Hematopoietic multipotent progenitor cell treated with erythropoietin and hydrocortisone succinate and interleukin-3 and kit ligand, for 4 days (in vitro differentiated cells): ENCODE measurements at regions not wholly inside any gene's neighbourhood (a gene's known extent, or its start where the extent isn't known, plus 50 kb on each side); places are given as distances from the start of the nearest gene placed in this dataset.
"Not testable (repeated sequence)": the region's sequence is repeated elsewhere in the genome, so short reads cannot be mapped to it uniquely, and the experiment has no call there.

Experiments
- DNase-seq: peaks from one replicate; pipeline ENCODE4 v3.0.0-alpha.2; 2015

DNA sequence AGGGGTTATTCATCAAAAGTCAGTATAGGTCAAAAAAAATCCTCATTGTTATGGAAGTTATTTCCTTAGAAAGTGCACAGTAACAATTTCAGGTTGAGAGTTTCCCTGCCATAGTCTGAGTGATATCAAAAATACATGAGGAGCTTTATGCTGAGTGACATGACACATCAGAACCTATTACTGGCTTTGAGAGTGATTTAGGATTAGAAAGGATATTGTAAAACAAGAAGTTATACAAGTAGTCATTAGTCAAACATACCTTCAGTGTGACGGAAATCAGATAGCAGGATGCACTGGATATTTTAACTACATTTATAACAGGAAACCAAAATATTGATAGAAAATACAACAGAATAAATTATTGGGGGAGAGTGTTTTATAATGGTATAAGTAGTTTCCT, 471.1 kb downstream of the VGLL3 start:
- DNase-seq = no peak

DNA sequence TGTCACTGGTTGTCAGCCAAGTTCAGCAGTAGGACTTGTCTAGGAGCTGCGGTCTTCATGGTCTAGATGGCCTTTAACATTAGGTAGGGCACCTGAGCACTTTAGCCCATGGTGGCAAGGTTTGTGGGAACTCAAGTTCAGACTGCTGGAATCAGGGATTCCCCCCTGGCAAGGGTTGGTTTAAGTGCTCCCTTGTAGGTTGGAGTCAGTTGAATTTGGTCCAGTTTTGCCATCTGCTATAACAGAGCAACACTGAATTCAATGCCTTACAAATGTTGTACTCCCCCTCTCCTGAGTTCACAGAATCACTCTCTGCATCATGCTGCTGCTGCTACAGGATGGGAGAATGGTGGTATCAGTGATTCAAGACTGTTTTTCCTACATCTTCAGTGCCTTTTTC, 509.3 kb downstream of the VGLL3 start:
- DNase-seq = no peak

DNA sequence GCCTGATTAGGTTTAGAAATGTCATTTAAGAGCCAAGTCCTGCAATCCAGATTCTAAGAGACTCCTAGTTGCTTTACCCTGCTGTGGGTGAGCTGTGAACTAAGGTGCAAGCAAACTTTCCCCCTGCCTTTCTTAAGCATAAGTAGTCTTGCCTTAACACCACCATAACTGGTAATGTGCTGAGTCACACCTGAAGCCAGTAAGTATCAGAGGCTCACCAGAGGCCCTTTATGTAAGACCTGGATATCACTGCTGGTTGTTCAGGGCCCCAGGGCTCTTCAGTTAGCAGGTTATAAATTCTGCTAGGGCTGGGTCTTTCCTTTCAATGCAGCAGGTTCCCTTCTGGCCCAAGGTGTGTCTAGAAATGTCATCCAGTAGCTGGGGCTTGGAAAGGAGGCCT, 509.9 kb downstream of the VGLL3 start:
- DNase-seq = no peak

DNA sequence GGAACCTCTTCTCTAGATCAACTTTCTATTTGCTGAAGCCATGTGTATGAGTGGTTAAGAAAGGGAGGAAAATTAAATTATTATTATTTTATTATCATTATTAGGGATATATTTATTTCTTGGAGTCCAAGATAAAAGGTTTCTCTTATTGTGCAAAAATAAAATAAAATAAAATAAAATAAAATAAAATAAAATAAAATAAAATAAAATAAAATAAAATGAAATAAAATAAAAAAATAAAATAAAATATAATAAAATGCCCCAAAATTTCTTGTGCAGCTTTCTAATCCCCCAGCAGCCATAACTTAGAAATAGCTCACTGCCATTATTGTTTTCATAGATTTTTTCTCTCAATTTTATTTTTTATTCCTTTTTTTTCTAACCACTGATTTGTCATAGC, 526.8 kb downstream of the VGLL3 start:
- DNase-seq = no peak

DNA sequence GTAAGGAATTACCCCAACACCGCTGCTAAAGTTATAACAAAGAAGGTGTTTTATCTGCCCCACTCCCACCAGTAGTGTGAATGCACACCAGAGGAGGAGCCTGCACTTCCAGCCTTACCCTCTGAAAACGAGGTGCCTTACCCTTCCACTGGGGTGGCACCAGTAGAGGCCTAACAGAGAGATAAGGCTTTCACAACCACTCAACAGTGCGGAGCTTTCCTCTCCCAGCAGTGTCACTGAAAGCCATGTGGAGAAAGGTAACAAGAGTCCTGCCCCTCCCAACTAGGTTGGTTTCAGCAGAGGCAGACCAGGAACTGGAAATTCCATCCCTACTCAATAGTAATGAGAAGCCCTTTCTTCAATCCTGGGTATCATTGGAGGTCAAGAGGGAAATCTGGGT, 539.2 kb downstream of the VGLL3 start:
- DNase-seq = no peak

DNA sequence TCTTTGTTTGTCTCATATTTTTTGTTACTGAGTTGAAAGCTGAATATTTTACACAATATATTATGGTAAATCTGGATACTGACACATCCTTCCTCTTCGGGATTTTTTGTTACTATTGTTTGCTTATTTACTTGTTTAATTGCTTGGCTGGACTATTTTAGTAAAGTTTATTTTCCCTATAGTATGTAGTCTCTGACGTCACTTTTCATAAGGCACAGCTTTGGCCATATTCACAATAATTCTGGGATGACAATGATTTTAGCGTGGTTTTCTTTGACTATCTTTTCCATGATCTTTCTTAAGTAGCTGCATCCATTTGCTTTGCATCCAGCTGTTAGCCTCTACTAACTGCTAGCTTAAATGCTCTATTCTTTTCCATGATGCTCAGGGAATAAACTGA, 552.4 kb downstream of the VGLL3 start:
- no peak for DNase-seq

DNA sequence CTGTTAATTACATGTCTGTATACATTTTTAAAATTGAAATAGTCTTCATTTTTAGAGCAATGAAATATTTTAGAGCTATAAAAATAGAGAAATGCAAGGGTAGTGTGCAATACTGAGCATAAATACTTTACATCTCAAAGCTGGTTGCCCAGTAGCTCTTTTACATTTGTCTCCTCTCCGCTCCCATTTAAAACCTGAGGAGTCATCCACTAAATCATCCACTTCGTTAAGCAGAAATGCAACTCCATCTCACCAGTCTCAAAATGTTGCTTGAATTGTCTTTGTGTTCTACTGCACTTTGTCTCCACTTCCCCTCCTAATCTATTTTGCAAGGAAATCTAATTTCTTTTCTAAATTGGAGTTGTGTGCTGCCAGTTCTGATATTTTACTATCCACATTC, 563.6 kb downstream of the VGLL3 start:
- DNase-seq = no peak

DNA sequence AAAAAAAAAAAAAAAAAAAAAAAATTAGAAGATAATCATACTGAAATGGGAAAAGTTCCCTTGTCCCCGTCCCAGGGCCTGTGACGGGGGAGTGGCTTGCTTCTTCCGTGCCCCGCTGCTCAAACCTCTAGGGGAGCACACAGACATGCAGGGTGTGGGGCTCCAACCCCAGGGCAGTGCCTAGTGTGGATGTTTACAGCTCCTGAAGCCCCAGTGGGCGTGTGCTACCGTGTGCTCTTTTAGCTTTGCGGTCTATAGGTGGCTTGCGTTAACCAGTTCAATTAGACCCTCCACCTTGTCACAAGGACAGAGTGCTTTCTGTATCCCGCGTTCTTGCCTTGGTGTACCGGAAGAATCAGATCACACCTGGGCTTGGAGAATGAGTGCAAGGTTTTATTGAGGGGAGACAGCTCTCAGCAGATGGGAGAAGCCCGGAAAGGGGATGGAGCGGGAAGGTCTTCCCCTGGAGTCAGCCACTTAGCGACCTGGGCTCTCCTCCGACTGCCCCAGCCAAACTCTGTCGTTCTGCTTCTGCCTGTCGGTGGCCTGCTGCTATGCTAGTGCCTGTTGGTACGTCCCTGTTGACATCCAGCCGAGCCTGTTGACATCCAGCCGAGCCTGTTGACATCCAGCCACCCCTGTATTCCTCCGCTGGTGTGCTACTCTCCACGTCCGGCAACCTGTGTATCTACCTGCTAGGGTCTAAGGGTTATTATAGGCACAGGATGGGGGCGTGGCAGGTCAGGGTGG, 569.8 kb downstream of the VGLL3 start:
- no peak for DNase-seq

DNA sequence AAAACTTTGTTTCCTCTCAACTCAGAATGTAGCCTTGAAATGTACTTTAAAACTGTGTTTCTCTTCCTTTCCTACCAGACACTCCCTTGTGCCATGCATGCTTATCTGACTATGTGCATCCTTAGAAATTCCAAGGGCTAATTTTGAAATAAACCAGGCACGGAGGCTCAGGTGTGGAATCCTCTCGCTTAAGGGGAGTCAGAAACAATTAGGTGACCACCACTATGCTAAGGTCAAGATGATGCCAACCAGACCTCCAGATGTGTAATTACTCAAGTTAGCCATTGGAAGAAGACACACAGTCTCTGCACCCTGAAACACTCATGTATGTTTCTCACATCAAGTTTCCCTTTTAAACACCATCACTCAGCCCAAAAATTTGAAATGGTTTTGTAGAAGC, 572.1 kb downstream of the VGLL3 start:
- no peak for DNase-seq

DNA sequence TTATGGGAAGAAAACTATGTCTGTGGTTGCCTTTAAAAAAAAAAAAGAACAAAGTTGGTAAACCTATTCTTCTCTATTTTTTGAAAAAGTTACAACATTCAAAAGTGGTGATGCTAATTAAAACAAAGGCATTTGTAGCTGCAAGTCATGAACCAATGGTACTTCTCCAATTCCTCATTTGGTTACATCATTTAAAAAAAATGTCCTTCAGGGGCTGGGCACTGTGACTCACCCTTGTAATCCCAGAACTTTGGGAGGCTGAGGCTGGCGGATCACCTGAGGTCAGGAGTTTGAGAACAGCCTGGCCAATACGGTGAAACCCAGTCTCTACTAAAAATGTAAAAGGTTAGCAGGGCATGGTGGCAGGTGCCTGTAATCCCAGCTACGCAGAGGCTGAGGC, 574.6 kb downstream of the VGLL3 start:
- DNase-seq = no peak

DNA sequence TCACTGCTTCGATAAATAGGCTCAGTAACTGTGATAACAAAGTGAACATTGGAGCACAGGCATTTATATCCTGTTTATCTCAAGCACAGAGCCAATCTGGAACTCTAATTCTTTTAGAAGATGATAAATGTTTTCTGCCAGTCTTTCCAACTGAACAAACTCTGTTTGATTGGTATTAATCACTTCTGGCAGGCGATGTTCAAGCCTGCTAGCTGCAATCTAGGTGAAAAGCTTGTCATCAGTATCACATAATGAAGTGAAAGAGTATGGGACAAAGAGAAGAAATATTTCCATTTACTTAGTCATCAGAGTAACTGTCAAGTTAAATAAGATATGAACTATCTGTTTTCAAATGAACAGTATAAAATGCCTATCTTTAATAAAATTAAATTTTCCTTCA, 577.3 kb downstream of the VGLL3 start:
- no peak for DNase-seq

DNA sequence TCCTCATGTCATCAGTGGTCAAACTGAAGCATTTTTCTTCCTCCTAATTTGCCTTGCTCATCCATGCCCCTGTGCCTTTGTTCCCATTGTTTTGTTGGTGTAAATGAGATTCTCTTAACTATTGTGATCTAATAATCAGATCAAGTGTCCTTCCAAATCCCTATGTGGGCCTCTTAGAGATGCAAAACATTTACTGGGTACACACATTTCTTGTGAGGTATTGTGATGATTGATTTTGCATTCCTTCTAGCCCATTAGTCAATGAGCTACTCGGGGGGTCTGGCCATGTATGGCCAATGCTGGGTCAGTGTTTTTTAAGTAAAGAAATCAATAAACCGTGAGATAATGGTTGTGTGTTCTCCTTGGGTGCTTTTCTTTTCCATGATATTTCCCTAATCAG, 580.4 kb downstream of the VGLL3 start:
- DNase-seq = no peak

DNA sequence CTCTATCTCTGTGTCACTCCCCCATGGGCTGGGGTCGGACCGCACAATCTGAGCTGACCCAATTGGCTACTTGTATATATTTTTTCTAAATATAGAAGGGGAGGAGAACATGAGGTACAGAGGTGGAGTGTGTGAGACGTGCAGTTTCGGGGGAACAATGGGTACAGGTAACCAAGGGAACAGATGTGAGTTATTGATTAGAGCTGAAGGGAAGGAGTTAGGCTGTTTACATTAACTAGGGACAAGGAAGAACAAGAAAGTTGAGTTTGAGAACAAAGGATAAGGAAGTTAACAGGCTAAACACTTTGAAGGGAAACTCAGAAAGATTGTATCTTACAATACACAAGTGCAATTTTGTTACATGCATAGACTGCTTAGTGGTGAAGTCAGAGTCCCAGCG, 601.2 kb downstream of the VGLL3 start:
- not testable (repeated sequence) for DNase-seq

DNA sequence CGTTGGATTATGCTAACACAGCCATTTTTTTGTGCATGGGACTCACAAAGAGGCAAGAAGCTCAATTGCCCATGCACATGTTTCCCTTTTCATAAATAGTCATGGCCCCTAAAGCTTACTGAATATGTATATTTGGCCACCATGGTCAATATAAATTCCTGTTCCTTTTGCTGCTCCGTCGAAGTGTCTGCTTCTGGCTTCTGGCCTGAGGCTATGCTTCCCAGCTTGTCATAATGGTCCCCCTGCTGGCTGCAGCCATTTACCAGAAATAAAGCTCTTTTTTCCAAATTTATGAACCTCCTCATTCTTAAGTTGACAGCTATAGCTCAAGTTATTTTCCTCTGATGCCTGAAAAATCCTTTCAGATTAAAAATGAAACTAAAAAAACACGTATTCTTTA, 602.1 kb downstream of the VGLL3 start:
- no peak for DNase-seq

DNA sequence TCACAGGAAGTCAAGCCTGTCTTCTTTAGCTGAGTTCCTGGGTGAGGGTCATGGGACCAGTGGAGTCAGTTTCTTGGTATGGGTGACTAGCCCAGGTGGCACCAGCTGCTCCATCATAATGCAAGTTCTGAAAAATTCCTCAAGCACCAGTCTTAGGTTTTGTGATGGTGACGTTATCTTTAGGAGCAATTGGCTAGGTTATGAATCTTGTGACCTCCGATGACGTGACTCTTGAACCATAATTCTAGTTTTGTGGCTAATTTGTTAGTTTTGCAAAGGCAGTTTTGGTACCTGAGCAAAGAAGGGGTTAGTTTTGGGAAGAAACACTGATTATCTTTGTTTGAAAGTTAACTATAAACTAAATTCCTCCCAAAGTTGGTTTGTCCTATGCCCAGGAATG, 608.4 kb downstream of the VGLL3 start:
- no peak for DNase-seq

DNA sequence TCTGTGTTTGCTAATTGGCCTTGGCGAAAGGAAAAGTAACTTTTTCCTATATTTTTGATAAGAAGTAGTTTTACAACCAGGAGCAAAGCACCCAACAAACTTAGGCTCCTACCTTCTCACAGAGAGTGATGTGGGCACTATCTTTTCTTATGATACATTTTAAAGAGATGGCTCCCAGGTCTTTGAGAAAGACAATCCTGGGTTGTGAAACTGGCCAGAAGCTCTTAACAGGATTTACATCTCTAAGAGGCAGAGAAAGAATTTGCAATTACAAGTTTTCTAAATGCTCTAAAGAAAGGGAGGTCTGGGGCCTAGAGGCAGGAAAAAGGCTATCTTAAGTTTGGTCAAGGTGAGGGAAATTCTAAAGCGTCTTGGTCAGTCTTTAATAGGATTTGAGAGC, 609.7 kb downstream of the VGLL3 start:
- no peak for DNase-seq

DNA sequence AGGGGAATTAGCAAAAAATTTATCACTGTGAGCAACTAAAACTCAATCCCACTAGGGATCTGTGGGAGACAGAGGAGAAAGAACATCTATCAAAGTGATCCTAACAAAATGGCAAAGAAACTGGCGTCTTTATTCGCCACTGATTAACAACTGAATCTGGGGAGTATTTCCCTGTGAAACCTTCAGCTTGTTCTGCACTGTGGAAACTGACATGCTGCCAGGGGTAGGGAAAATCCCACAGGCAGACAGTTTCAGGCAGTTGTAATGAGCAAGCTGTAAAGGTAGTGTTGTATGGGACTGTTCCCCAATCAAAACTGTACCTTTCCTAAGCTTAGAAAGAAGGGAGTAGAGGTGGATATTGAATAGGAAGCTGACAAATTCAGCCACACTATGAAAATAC, 611.7 kb downstream of the VGLL3 start:
- no peak for DNase-seq

DNA sequence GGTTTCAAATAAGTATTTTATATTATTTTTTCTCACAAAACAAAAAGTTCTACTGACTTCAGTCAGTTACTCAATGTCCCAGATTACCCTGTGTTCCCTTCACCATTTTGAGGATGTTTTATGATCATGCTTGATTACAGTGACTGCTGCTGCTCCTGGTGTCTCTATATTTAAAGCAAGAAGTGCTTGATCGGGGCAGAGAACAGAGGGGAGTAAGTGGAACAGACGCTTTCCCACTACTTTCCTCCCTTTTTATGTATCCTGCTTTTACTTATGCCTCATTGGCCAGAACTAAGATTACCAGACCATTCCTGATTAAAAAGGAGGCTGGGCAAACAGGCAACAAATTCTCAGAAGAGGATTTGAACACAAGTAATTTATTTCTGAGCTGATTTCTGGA, 612.1 kb downstream of the VGLL3 start:
- DNase-seq = no peak

DNA sequence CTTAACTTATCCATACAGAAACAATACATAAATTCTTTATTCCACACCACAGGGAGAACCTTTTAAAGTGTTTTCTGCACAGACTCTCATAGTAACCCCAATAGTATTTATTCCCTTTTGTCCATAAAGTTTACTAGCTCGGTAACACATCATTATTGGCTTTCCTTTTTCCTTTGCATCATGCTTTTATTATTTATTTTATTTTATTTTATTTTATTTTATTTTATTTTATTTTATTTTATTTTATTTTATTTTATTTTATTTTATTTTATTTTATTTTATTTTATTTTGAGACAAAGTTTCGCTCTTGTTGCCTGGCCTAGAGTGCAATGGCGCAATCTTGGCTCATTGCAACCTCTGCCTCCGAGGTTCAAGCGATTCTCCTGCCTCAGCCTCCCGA, 655.4 kb downstream of the VGLL3 start:
- not testable (repeated sequence) for DNase-seq

DNA sequence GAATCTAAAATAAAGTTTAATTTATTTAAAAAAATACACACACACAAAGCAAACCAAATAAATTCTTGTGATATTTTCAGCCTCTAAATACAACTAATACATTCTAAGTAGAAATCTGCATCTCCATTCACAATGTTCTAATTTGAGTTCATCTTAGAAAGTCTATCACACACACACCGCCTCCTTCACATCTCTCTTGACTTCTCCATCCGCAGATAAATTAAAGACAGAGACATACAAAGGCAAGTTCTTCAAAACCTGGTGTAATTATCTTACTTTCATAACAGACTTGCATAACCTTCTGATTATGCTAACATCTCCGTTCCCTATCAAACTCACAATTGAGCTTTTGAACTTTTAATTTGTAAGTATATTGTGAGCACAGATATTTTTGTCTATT, 657.3 kb downstream of the VGLL3 start:
- no peak for DNase-seq

DNA sequence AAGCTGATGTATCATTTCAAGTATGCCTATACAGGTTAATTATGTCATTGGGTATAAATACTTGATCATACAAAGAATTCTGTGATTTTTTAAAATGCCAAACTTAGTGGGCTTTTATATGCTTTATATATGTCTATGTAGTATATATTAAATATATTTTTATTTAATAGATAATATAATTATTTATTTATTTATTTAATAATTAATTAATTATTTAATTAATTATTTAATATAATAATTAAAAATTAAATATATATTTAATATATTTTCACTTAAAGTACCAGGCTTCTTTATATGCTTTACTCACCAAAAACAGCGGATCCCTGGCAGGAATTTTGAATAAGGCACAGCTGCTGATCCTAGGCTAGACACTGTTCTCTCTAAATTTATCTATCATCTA, 687.0 kb downstream of the VGLL3 start:
- DNase-seq = no peak

DNA sequence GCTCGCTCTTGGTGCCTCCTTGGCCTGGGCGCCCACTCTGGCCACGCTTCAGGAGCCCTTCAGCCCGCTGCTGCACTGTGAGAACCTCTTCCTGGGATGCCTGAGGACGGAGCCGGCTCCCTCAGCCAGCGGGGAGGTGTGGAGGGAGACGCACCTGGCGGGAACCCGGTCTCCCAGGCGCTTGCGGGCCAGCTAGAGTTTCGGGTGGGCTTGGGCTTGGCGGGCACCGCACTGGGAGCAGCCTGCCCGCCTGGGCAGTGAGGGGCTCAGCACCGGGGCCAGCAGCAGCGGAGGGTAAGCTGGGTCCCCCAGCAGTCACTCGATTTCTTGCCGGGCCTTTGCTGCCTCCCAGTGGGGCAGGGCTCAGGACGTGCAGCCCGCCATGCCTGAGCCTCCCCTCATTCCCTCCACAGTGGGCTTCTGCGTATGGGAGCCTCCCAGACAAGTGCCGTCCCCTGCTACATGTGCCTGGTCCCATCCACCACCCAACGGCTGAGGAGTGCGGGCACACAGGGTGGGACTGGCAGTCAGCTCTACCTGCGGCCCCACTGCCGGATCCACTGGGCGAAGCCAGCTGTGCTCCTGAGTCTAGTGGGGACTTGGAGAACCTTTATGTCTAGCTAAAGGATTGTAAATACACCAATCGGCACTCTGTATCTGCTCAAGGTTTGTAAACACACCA, 708.7 kb downstream of the VGLL3 start:
- DNase-seq = no peak

DNA sequence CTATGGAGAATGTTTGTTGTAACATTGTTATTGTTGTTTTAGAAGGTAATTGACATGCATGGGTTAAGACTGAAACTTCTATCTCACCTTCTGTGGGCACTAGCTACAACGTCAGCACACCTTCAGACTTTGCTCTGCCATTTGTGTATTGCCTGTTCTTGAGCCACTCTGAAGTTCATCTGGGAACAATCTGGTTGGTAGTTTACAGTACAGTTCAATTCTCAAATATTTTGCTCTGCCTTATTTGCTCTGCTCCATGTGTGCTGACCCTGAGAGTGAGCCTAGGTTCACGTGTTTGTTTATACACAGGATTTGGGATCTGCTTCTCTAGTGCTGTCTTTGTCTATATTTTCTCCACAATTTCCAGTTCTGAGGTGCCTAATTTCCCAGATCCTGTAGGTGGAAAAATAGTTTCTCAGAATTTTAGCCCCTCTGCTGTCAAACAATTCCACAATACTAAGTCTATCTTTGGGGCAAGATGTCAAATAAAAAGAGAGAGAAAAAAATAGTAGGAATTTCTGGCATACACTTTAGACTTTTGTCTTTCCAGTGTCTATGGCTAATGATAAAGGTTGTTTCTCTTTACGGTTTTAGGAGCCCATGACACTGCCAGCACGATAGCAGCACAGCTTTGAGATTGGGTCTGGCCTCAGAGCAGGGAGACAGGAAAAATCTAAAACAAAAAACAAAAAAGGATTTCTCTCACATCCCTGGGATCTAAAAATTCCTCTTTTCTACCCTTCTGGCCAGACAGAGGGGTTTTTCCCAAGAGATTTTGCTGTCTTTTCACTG, 721.4 kb downstream of the VGLL3 start:
- no peak for DNase-seq

DNA sequence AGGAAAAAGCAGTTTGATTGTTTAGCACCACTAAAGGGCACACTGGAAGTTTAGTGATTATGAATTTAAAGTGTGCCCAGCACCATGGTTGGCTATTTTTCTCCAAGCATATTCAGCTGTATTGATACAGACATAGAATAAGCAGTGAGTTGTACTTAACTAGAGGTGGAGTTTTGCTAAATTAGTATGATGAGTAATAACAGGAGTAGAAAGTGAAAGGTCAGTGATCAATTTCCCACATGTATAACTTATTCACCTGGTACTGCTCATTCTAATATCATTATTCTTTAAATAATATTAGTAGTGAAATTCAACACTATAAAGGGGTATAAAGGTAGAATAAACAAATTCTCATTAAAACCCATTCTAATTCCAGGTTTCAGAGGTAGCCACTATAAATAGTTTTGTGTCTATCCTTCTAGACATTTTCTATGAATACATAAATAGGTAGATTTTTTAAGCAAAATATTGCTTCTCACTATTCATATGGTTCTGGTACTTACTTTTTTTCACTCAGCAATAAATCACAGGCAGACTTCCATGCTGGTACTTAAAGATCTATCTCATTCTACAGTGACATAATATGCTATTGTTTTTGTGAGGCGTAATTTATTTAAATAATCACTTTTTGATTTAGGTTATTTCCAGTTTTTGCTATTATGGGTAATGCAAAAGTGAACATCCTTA, 732.9 kb downstream of the VGLL3 start:
- DNase-seq = no peak
